ENCODE measurements at regions not wholly inside any gene's neighbourhood (a gene's known extent, or its start where the extent isn't known, plus 50 kb on each side); places are given as distances from the start of the nearest gene placed in this dataset.

GRCh38 chr14:85978582-85979250 lies 448.8 kb downstream of the FLRT2 start:
- H3K4me3 Mint-ChIP-seq (ENCODE audit: low read depth, unreplicated experiment) = no peak overlapping the region
- BruUV-seq (replicated peaks) = no TSS peak
- no peak for TF ChIP-seq CTCF (IDR thresholded peaks at IDR 0.05; ENCODE audit: unreplicated experiment)
- H3K36me3 Mint-ChIP-seq (ENCODE audit: insufficient read depth, unreplicated experiment) = no peaks in the 10 kb centered on the region
- no peaks in the 10 kb centered on the region for H3K27me3 Mint-ChIP-seq (ENCODE audit: unreplicated experiment)
- intact Hi-C loops (cut with micrococcal nuclease; ENCODE audit: unreplicated experiment) = no loop called here
- DNase-seq = no peak
- CTCF ChIA-PET = no interaction called here
- no peak overlapping the region for H3K27ac Mint-ChIP-seq (ENCODE audit: unreplicated experiment)
- no peaks in the 10 kb centered on the region for H3K4me1 Mint-ChIP-seq (ENCODE audit: low read depth, unreplicated experiment)
- peaks cover 7% of the 10 kb centered on the region for H3K9me3 Mint-ChIP-seq (ENCODE audit: low read depth, unreplicated experiment)

- no peak for TF ChIP-seq CTCF (IDR thresholded peaks at IDR 0.05; ENCODE audit: unreplicated experiment)
- Mint-ChIP-seq H3K9me3 (ENCODE audit: low read depth, unreplicated experiment) (peaks cover 16% of the 10 kb centered on the region), H3K27me3 (ENCODE audit: unreplicated experiment) (no peaks in the 10 kb centered on the region), H3K36me3 (ENCODE audit: insufficient read depth, unreplicated experiment) (no peaks in the 10 kb centered on the region), H3K27ac (ENCODE audit: unreplicated experiment) (no peak overlapping the region), H3K4me1 (ENCODE audit: low read depth, unreplicated experiment) (no peaks in the 10 kb centered on the region), H3K4me3 (ENCODE audit: low read depth, unreplicated experiment) (no peak overlapping the region)
- DNase-seq = no peak
- BruUV-seq (replicated peaks) = no TSS peak
- CTCF ChIA-PET = no interaction called here
- intact Hi-C loops (cut with micrococcal nuclease; ENCODE audit: unreplicated experiment) = no loop called here
Observed at GRCh38 chr14:85974602-85975001, 444.7 kb downstream of the FLRT2 start.

GRCh38 chr14:85963486-85963885 lies 433.5 kb downstream of the FLRT2 start:
- DNase-seq = no peak
- H3K4me3 Mint-ChIP-seq (ENCODE audit: low read depth, unreplicated experiment) = no peak overlapping the region
- no peak overlapping the region for H3K27ac Mint-ChIP-seq (ENCODE audit: unreplicated experiment)
- TF ChIP-seq CTCF (IDR thresholded peaks at IDR 0.05; ENCODE audit: unreplicated experiment) = no peak
- CTCF ChIA-PET = no interaction called here
- no TSS peak for BruUV-seq (replicated peaks)
- H3K9me3 Mint-ChIP-seq (ENCODE audit: low read depth, unreplicated experiment) = no peaks in the 10 kb centered on the region
- no peaks in the 10 kb centered on the region for H3K4me1 Mint-ChIP-seq (ENCODE audit: low read depth, unreplicated experiment)
- H3K36me3 Mint-ChIP-seq (ENCODE audit: insufficient read depth, unreplicated experiment) = no peaks in the 10 kb centered on the region
- intact Hi-C loops (cut with micrococcal nuclease; ENCODE audit: unreplicated experiment) = no loop called here
- H3K27me3 Mint-ChIP-seq (ENCODE audit: unreplicated experiment) = no peaks in the 10 kb centered on the region

GRCh38 chr14:85960756-85961155 lies 430.8 kb downstream of the FLRT2 start:
- intact Hi-C loops (cut with micrococcal nuclease; ENCODE audit: unreplicated experiment) = no loop called here
- H3K4me3 Mint-ChIP-seq (ENCODE audit: low read depth, unreplicated experiment) = no peak overlapping the region
- CTCF ChIA-PET = no interaction called here
- no peak overlapping the region for H3K27ac Mint-ChIP-seq (ENCODE audit: unreplicated experiment)
- TF ChIP-seq CTCF (IDR thresholded peaks at IDR 0.05; ENCODE audit: unreplicated experiment) = no peak
- no peaks in the 10 kb centered on the region for H3K4me1 Mint-ChIP-seq (ENCODE audit: low read depth, unreplicated experiment)
- no TSS peak for BruUV-seq (replicated peaks)
- H3K27me3 Mint-ChIP-seq (ENCODE audit: unreplicated experiment) = no peaks in the 10 kb centered on the region
- no peaks in the 10 kb centered on the region for H3K36me3 Mint-ChIP-seq (ENCODE audit: insufficient read depth, unreplicated experiment)
- no peak for DNase-seq
- no peaks in the 10 kb centered on the region for H3K9me3 Mint-ChIP-seq (ENCODE audit: low read depth, unreplicated experiment)

Measured in Calu3 (cell line).